Colonic mucosa (tissue), 4 donors: ENCODE measurements at regions not wholly inside any gene's neighbourhood (a gene's known extent, or its start where the extent isn't known, plus 50 kb on each side); places are given as distances from the start of the nearest gene placed in this dataset.

Source experiments
- DNase-seq: peaks from one replicate; pipeline ENCODE4 v3.0.0-alpha.2; 2020
- H3K27ac ChIP-seq: fragments of 200-600 bp; one replicate; pipeline ENCODE4 v1.8.0; 2021
- H3K27me3 ChIP-seq: fragments of 200-600 bp; one replicate; pipeline ENCODE4 v1.8.0; 2021
- H3K36me3 ChIP-seq: fragments of 200-600 bp; one replicate; pipeline ENCODE4 v1.8.0; 2021
- H3K4me1 ChIP-seq: fragments of 200-600 bp; one replicate; pipeline ENCODE4 v1.8.0; 2021; ENCODE audit warnings: mild to moderate bottlenecking
- H3K4me3 ChIP-seq: fragments of 200-600 bp; one replicate; pipeline ENCODE4 v1.8.0; 2021
- H3K9ac ChIP-seq, 2 donors: one replicate each; pipeline ENCODE4 v1.7.0; 2013; ENCODE audit warnings: control low read depth in 2 of 2, low read depth in 2 of 2, low read length in 2 of 2
- H3K9me3 ChIP-seq: fragments of 200-600 bp; one replicate; pipeline ENCODE4 v1.8.0; 2021
- CTCF ChIP-seq: fragments of 200-600 bp; IDR thresholded peaks from one replicate; pipeline ENCODE4 v1.8.0; 2022; ENCODE audit warnings: antibody characterized with exemption, mild to moderate bottlenecking
- intact Hi-C: fragments of 100-400 bp; cut with DNase I; formaldehyde crosslinking; loops from one replicate; pipeline ENCODE4 v1.14.1; 2022
- donor health status: healthy.
- donor health status: DM: no; HTN: no; CAD: no.
- donor health status: DM: no; HTN: no; CAD: no.

- Histone ChIP-seq H3K4me1 (peaks cover 4% of the 10 kb centered on the region), H3K9ac (peak overlapping the region in 1 of 2 donors; percentile 8), H3K9me3 (no peaks in the 10 kb centered on the region), H3K36me3 (no peaks in the 10 kb centered on the region), H3K4me3 (no peak overlapping the region), H3K27me3 (no peaks in the 10 kb centered on the region), H3K27ac (peak overlapping the region; percentile 67)
- TF ChIP-seq CTCF: no peak
- intact Hi-C loops: no loop called here
- DNase-seq: peak; percentile 34
Observed at GRCh38 chr2:8133913-8134472, 547.9 kb upstream of the ID2 start.

GRCh38 chr2:8134473-8134932, 547.4 kb upstream of the ID2 start:
- Histone ChIP-seq H3K27me3 (no peaks in the 10 kb centered on the region), H3K4me3 (no peak overlapping the region), H3K9me3 (no peaks in the 10 kb centered on the region), H3K27ac (peak overlapping the region; percentile 67), H3K4me1 (peaks cover 4% of the 10 kb centered on the region), H3K36me3 (no peaks in the 10 kb centered on the region), H3K9ac (peak overlapping the region in 1 of 2 donors; percentile 3)
- peak; percentile 69 for DNase-seq
- intact Hi-C loops: no loop called here
- no peak for TF ChIP-seq CTCF

GRCh38 chr2:8134985-8135682, 546.7 kb upstream of the ID2 start:
- no peaks in the 10 kb centered on the region for H3K27me3 ChIP-seq
- intact Hi-C loops: no loop called here
- H3K9ac ChIP-seq: no peak overlapping the region
- peaks cover 4% of the 10 kb centered on the region for H3K4me1 ChIP-seq
- TF ChIP-seq CTCF: no peak
- DNase-seq: no peak
- H3K27ac ChIP-seq: peak overlapping the region; percentile 67
- no peaks in the 10 kb centered on the region for H3K9me3 ChIP-seq
- H3K36me3 ChIP-seq: no peaks in the 10 kb centered on the region
- H3K4me3 ChIP-seq: no peak overlapping the region

GRCh38 chr2:8137801-8138200, 544.1 kb upstream of the ID2 start:
- H3K27me3 ChIP-seq: no peaks in the 10 kb centered on the region
- DNase-seq: no peak
- intact Hi-C loops: no loop called here
- H3K27ac ChIP-seq: no peak overlapping the region
- H3K4me3 ChIP-seq: no peak overlapping the region
- no peak overlapping the region for H3K9ac ChIP-seq
- peaks cover 4% of the 10 kb centered on the region for H3K4me1 ChIP-seq
- no peaks in the 10 kb centered on the region for H3K9me3 ChIP-seq
- H3K36me3 ChIP-seq: no peaks in the 10 kb centered on the region
- TF ChIP-seq CTCF: no peak

GRCh38 chr2:8138525-8138922, 543.3 kb upstream of the ID2 start:
- Histone ChIP-seq H3K4me1 (peaks cover 4% of the 10 kb centered on the region), H3K27me3 (no peaks in the 10 kb centered on the region), H3K4me3 (no peak overlapping the region), H3K9me3 (no peaks in the 10 kb centered on the region), H3K27ac (no peak overlapping the region), H3K9ac (no peak overlapping the region), H3K36me3 (no peaks in the 10 kb centered on the region)
- no peak for DNase-seq
- no peak for TF ChIP-seq CTCF
- intact Hi-C loops: no loop called here
